DMS79 (cell line): ENCODE measurements at regions not wholly inside any gene's neighbourhood (a gene's known extent, or its start where the extent isn't known, plus 50 kb on each side); places are given as distances from the start of the nearest gene placed in this dataset.

Source experiments
- DNase-seq: peaks from one replicate; lab custom pipeline; 2025; lab: John Stamatoyannopoulos, UW

GRCh38 chr9:109830545-109830944 lies 50.5 kb downstream of the PALM2AKAP2 start:
- no peak for DNase-seq

- no peak for DNase-seq
Measured at GRCh38 chr9:109831998-109832658, 52.1 kb downstream of the PALM2AKAP2 start.

GRCh38 chr9:109834855-109835254 lies 54.9 kb downstream of the PALM2AKAP2 start:
- DNase-seq = no peak

- DNase-seq = no peak
Measured at GRCh38 chr9:109843641-109844040, 63.6 kb downstream of the PALM2AKAP2 start.

- DNase-seq = no peak
Measured at GRCh38 chr9:109845226-109845625, 65.2 kb downstream of the PALM2AKAP2 start.

- DNase-seq = no peak
Measured at GRCh38 chr9:109846776-109847175, 66.8 kb downstream of the PALM2AKAP2 start.

- no peak for DNase-seq
Measured at GRCh38 chr9:109852556-109852955, 72.6 kb downstream of the PALM2AKAP2 start.

- no peak for DNase-seq
Measured at GRCh38 chr9:109855540-109855939, 75.5 kb downstream of the PALM2AKAP2 start.

- no peak for DNase-seq
Measured at GRCh38 chr9:109856785-109857184, 76.8 kb downstream of the PALM2AKAP2 start.

- peak; percentile 5 for DNase-seq
Measured at GRCh38 chr9:109857336-109857735, 77.3 kb downstream of the PALM2AKAP2 start.

- no peak for DNase-seq
Measured at GRCh38 chr9:109859447-109859846, 79.4 kb downstream of the PALM2AKAP2 start.

- DNase-seq = no peak
Measured at GRCh38 chr9:109860521-109860920, 80.5 kb downstream of the PALM2AKAP2 start.

GRCh38 chr9:109861499-109861898 lies 81.5 kb downstream of the PALM2AKAP2 start:
- DNase-seq = no peak

- no peak for DNase-seq
Measured at GRCh38 chr9:109861918-109862317, 81.9 kb downstream of the PALM2AKAP2 start.

GRCh38 chr9:109862452-109862851 lies 82.5 kb downstream of the PALM2AKAP2 start:
- DNase-seq = no peak

- DNase-seq = no peak
Measured at GRCh38 chr9:109863961-109864360, 84.0 kb downstream of the PALM2AKAP2 start.

- DNase-seq = no peak
Measured at GRCh38 chr9:109865521-109865920, 85.5 kb downstream of the PALM2AKAP2 start.

GRCh38 chr9:109868207-109868606 lies 88.2 kb downstream of the PALM2AKAP2 start:
- DNase-seq = no peak

GRCh38 chr9:109868722-109869121 lies 88.7 kb downstream of the PALM2AKAP2 start:
- DNase-seq = no peak

GRCh38 chr9:109870365-109870764 lies 90.4 kb downstream of the PALM2AKAP2 start:
- DNase-seq = no peak

GRCh38 chr9:109872901-109873300 lies 92.9 kb downstream of the PALM2AKAP2 start:
- no peak for DNase-seq

GRCh38 chr9:109875495-109876129 lies 95.6 kb downstream of the PALM2AKAP2 start:
- no peak for DNase-seq

GRCh38 chr9:109880276-109881169 lies 100.5 kb downstream of the PALM2AKAP2 start:
- DNase-seq = no peak
